ENCODE measurements at regions not wholly inside any gene's neighbourhood (a gene's known extent, or its start where the extent isn't known, plus 50 kb on each side); places are given as distances from the start of the nearest gene placed in this dataset.

DNA sequence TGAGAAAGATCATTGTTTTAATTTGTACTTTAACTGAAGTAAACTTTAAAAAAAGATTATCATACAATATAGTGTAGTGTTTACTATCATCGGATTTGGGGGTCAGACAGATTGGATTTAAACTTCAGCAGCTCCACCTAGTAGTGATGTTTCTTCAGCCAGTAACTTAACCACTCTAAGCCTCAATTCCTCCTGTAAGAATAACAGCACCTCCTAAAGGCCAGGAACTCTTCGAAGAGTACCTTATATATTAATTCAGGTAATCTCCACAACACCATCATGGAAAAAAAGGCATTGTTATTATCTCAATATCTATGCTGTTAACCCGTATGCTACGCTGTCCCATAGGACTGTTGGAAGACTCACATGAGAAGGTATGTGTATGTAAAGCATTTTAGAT, 69.0 kb upstream of the DLGAP1 start:
- Histone ChIP-seq H4K8ac (ENCODE audit: low read depth, low read length) (no peak overlapping the region), H3K36me3 (ENCODE audit: control insufficient read depth, insufficient read depth, low read length) (no peaks in the 10 kb centered on the region), H3K4me1 (ENCODE audit: control insufficient read depth, low read depth, low read length) (no peaks in the 10 kb centered on the region), H3K9ac (ENCODE audit: low read length) (no peak overlapping the region), H2BK15ac (replicated peaks; ENCODE audit: low read depth) (no peak overlapping the region), H3K23ac (ENCODE audit: low read length) (no peak overlapping the region), H2BK120ac (ENCODE audit: low read depth, low read length) (no peak overlapping the region), H3K56ac (ENCODE audit: low read length) (no peak overlapping the region), H3K4me3 (ENCODE audit: low read length) (no peak overlapping the region), H3K4ac (ENCODE audit: low read depth, low read length) (no peak overlapping the region), H3K79me1 (ENCODE audit: low read length) (no peaks in the 10 kb centered on the region), H2AK5ac (ENCODE audit: low read length) (no peak overlapping the region), H3K79me2 (ENCODE audit: control insufficient read depth, insufficient read depth, low read length) (no peaks in the 10 kb centered on the region), H3K4me2 (ENCODE audit: low read length) (no peak overlapping the region), H3K27ac (ENCODE audit: low read depth, low read length) (no peak overlapping the region), H3K27me3 (ENCODE audit: insufficient read depth, low read length, poor library complexity) (no peaks in the 10 kb centered on the region), H2BK5ac (ENCODE audit: low read length) (no peak overlapping the region), H3K18ac (ENCODE audit: low read length) (no peak overlapping the region), H4K5ac (ENCODE audit: low read length) (no peak overlapping the region)
- DNase-seq = peak; percentile 47
- no CpG with 5 or more reads among the region's 4 CpGs for WGBS (ENCODE audit: extremely low coverage, insufficient coverage, low lambda C conversion rate)

DNA sequence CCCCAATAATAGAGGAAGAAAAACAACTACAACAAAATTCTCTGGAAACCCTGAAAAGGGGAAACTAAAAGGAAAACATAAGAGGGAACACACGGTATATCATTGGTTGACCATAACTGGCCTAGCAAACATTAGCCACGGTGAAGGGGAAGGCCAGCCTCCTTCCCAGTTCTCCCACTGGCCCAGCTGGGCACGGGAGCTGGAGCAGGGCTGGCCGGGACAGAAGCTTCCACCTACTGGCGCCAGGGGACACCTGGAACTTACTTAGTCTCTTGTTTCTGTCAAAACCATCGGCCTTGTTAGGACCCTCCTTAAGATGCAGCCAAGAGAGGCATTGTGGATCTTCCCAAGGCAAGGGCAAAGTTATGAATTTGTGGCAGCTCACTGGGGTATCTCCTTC, 56.1 kb upstream of the DLGAP1 start:
- no peak overlapping the region for H3K4ac ChIP-seq (ENCODE audit: low read depth, low read length)
- H3K23ac ChIP-seq (ENCODE audit: low read length) = no peak overlapping the region
- no peak overlapping the region for H3K56ac ChIP-seq (ENCODE audit: low read length)
- no peak overlapping the region for H3K9ac ChIP-seq (ENCODE audit: low read length)
- no peak overlapping the region for H3K18ac ChIP-seq (ENCODE audit: low read length)
- H2AK5ac ChIP-seq (ENCODE audit: low read length) = no peak overlapping the region
- H4K8ac ChIP-seq (ENCODE audit: low read depth, low read length) = no peak overlapping the region
- no peak for DNase-seq
- H2BK5ac ChIP-seq (ENCODE audit: low read length) = no peak overlapping the region
- no peaks in the 10 kb centered on the region for H3K4me1 ChIP-seq (ENCODE audit: control insufficient read depth, low read depth, low read length)
- no peaks in the 10 kb centered on the region for H3K79me2 ChIP-seq (ENCODE audit: control insufficient read depth, insufficient read depth, low read length)
- H3K36me3 ChIP-seq (ENCODE audit: control insufficient read depth, insufficient read depth, low read length) = no peaks in the 10 kb centered on the region
- no peak overlapping the region for H4K5ac ChIP-seq (ENCODE audit: low read length)
- H3K4me2 ChIP-seq (ENCODE audit: low read length) = no peak overlapping the region
- H3K4me3 ChIP-seq (ENCODE audit: low read length) = no peak overlapping the region
- no peaks in the 10 kb centered on the region for H3K27me3 ChIP-seq (ENCODE audit: insufficient read depth, low read length, poor library complexity)
- no CpG with 5 or more reads among the region's 6 CpGs for WGBS (ENCODE audit: extremely low coverage, insufficient coverage, low lambda C conversion rate)
- H3K79me1 ChIP-seq (ENCODE audit: low read length) = no peaks in the 10 kb centered on the region
- no peak overlapping the region for H2BK15ac ChIP-seq (replicated peaks; ENCODE audit: low read depth)
- no peak overlapping the region for H2BK120ac ChIP-seq (ENCODE audit: low read depth, low read length)
- no peak overlapping the region for H3K27ac ChIP-seq (ENCODE audit: low read depth, low read length)

DNA sequence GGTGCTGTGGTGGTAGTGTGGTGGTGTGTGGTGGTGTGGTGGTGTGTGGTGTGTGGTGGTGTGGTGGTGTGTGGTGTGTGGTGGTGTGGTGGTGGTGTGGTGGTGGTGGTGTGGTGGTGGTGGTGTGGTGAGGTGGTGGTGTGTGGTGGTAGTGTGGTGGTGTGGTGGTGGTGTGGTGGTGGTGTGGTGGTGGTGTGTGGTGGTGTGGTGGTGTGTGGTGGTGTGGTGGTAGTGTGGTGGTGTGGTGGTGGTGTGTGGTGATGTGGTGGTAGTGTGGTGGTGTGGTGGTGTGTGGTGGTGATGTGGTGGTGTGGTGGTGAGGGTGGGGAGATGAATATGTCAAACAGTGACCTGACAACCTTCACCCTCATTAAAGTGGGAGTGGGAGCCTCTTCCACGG, 55.6 kb upstream of the DLGAP1 start:
- Histone ChIP-seq H3K18ac (ENCODE audit: low read length) (no peak overlapping the region), H3K23ac (ENCODE audit: low read length) (no peak overlapping the region), H4K8ac (ENCODE audit: low read depth, low read length) (no peak overlapping the region), H4K5ac (ENCODE audit: low read length) (no peak overlapping the region), H3K79me1 (ENCODE audit: low read length) (no peaks in the 10 kb centered on the region), H3K36me3 (ENCODE audit: control insufficient read depth, insufficient read depth, low read length) (no peaks in the 10 kb centered on the region), H2BK5ac (ENCODE audit: low read length) (no peak overlapping the region), H3K4me1 (ENCODE audit: control insufficient read depth, low read depth, low read length) (no peaks in the 10 kb centered on the region), H3K4me2 (ENCODE audit: low read length) (no peak overlapping the region), H2AK5ac (ENCODE audit: low read length) (no peak overlapping the region), H3K56ac (ENCODE audit: low read length) (no peak overlapping the region), H3K27me3 (ENCODE audit: insufficient read depth, low read length, poor library complexity) (no peaks in the 10 kb centered on the region), H3K27ac (ENCODE audit: low read depth, low read length) (no peak overlapping the region), H2BK120ac (ENCODE audit: low read depth, low read length) (no peak overlapping the region), H3K79me2 (ENCODE audit: control insufficient read depth, insufficient read depth, low read length) (no peaks in the 10 kb centered on the region), H3K9ac (ENCODE audit: low read length) (no peak overlapping the region), H3K4ac (ENCODE audit: low read depth, low read length) (no peak overlapping the region), H2BK15ac (replicated peaks; ENCODE audit: low read depth) (no peak overlapping the region), H3K4me3 (ENCODE audit: low read length) (no peak overlapping the region)
- DNase-seq = no peak
- no CpG with 5 or more reads among the region's 1 CpG for WGBS (ENCODE audit: extremely low coverage, insufficient coverage, low lambda C conversion rate)

DNA sequence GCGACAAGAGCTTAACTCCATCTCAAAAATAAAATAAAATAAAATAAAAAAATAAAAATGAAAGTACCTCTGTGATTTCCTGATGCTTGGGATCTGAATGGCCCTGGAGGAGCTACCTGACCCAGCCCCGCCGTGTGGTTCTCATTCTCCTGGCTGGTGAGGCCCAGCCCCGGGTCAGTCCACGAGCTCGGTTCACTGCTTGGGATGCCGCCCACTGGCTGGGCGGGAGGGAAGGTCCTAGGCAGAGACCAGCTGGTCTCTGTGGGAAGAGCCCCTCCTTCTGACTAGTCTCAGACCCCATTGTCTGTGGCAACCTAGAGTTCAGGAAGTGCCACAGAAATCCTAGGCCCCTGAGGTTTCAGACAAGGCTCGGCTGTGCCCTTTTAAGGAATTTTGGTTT, 55.1 kb upstream of the DLGAP1 start:
- no peak overlapping the region for H2AK5ac ChIP-seq (ENCODE audit: low read length)
- H4K5ac ChIP-seq (ENCODE audit: low read length) = no peak overlapping the region
- no peak overlapping the region for H3K4me3 ChIP-seq (ENCODE audit: low read length)
- no peak for DNase-seq
- H3K36me3 ChIP-seq (ENCODE audit: control insufficient read depth, insufficient read depth, low read length) = no peaks in the 10 kb centered on the region
- H2BK120ac ChIP-seq (ENCODE audit: low read depth, low read length) = no peak overlapping the region
- no peak overlapping the region for H3K4ac ChIP-seq (ENCODE audit: low read depth, low read length)
- H3K79me1 ChIP-seq (ENCODE audit: low read length) = no peaks in the 10 kb centered on the region
- no peaks in the 10 kb centered on the region for H3K79me2 ChIP-seq (ENCODE audit: control insufficient read depth, insufficient read depth, low read length)
- no peak overlapping the region for H3K9ac ChIP-seq (ENCODE audit: low read length)
- no peak overlapping the region for H3K4me2 ChIP-seq (ENCODE audit: low read length)
- H3K27ac ChIP-seq (ENCODE audit: low read depth, low read length) = no peak overlapping the region
- H3K27me3 ChIP-seq (ENCODE audit: insufficient read depth, low read length, poor library complexity) = no peaks in the 10 kb centered on the region
- no peak overlapping the region for H2BK15ac ChIP-seq (replicated peaks; ENCODE audit: low read depth)
- no peak overlapping the region for H2BK5ac ChIP-seq (ENCODE audit: low read length)
- no peak overlapping the region for H3K23ac ChIP-seq (ENCODE audit: low read length)
- H3K18ac ChIP-seq (ENCODE audit: low read length) = no peak overlapping the region
- no peaks in the 10 kb centered on the region for H3K4me1 ChIP-seq (ENCODE audit: control insufficient read depth, low read depth, low read length)
- H3K56ac ChIP-seq (ENCODE audit: low read length) = no peak overlapping the region
- no peak overlapping the region for H4K8ac ChIP-seq (ENCODE audit: low read depth, low read length)
- WGBS (ENCODE audit: extremely low coverage, insufficient coverage, low lambda C conversion rate) = no CpG with 5 or more reads among the region's 9 CpGs
